Stimulated activated naive CD8-positive, alpha-beta T cell treated with anti-CD3 and anti-CD28 coated beads, Interleukin-15, Interleukin-2, amounts not matched to agents 100 ng/mL and 50 ng/mL, for 24 hours (primary cell): ENCODE measurements at regions not wholly inside any gene's neighbourhood (a gene's known extent, or its start where the extent isn't known, plus 50 kb on each side); places are given as distances from the start of the nearest gene placed in this dataset.

Source experiments
- H3K27ac Mint-ChIP-seq: one replicate; pipeline ENCODE4 v1.8.0; 2021; ENCODE audit warnings: mild to moderate bottlenecking, mixed read lengths
- H3K27me3 Mint-ChIP-seq: one replicate; pipeline ENCODE4 v1.8.0; 2021; ENCODE audit warnings: mixed read lengths
- H3K36me3 Mint-ChIP-seq: one replicate; pipeline ENCODE4 v1.8.0; 2021; ENCODE audit warnings: low read depth, mixed read lengths
- H3K4me1 Mint-ChIP-seq: one replicate; pipeline ENCODE4 v1.8.0; 2021; ENCODE audit warnings: low read depth, mixed read lengths
- H3K4me3 Mint-ChIP-seq: one replicate; pipeline ENCODE4 v1.8.0; 2021; ENCODE audit warnings: mild to moderate bottlenecking, mixed read lengths
- H3K9me3 Mint-ChIP-seq: one replicate; pipeline ENCODE4 v1.8.0; 2021; ENCODE audit warnings: mixed read lengths

DNA sequence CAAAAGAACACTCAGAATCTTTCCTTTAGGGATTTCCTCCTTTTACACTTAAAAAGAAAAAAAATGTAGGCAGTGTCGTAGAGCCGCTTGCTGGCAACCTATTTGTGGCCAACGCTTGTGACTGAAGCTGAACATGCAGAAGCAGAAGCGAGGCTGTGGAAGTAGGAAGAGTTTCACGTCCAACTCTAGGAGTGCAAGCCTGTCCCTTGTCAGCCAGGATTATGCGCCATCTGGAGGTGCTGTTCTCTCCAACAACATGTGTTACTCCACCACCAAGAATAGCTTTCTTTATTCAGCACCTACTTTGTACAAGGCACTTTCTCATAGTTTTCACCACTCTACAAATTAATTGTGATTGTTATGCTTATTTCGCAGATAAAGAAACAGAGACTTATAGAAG lies 223.2 kb upstream of the LMCD1 start:
- Mint-ChIP-seq H3K27ac (no peak overlapping the region), H3K4me1 (no peaks in the 10 kb centered on the region), H3K9me3 (no peaks in the 10 kb centered on the region), H3K36me3 (no peaks in the 10 kb centered on the region), H3K27me3 (no peaks in the 10 kb centered on the region), H3K4me3 (no peak overlapping the region)

DNA sequence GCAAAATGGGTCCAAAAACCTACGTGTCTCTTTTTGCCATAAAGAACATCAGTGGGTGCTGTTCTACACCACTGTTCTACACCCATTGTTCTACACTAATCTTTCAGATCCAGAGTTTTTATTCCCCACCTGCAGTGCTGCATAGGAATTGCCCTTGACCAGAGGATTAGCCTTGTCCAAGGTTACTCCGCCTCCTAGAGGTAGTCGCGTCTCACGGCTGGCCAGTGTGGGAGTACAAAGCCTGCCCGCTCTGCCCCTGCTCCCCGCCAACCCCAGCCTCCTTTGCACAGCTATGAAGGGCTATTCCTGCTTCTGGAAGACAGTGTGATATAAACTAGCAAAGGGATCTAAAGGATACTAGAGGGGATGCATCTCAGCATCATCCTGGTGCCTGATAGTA lies 222.1 kb upstream of the LMCD1 start:
- no peak overlapping the region for H3K27ac Mint-ChIP-seq
- no peaks in the 10 kb centered on the region for H3K27me3 Mint-ChIP-seq
- H3K9me3 Mint-ChIP-seq: no peaks in the 10 kb centered on the region
- H3K4me1 Mint-ChIP-seq: no peaks in the 10 kb centered on the region
- no peaks in the 10 kb centered on the region for H3K36me3 Mint-ChIP-seq
- no peak overlapping the region for H3K4me3 Mint-ChIP-seq

DNA sequence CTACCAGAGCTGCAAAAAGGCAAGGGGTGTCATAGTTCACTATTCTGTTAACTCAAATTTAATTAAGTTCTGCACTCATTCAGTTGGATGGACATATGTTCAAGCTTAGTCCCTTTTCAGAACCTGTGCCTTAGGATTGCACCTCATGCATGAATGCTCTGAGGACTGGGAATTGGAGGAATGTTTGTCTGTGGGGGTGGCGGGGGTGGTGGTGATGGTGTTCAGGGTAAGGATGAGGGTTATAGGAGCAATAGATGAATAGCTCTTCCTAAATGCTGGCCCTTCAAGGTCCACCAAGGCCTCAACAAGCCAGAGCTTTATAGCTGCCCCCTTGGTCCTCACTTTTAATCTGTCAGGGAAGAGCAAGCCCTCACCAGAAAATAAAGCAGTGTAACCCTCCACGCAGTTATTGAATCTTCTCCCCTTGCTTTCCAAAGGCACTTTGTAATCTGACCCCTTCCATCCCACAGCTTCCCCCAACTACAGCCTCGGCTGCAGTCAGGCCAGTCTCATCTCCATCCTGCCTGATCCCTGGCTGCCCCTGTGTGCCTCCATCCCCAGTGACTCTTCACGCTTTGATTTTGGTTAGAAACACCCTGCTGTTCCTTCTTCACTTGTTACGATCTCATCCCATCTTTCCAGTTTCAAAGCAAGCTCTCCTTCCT lies 221.6 kb upstream of the LMCD1 start:
- no peak overlapping the region for H3K27ac Mint-ChIP-seq

DNA sequence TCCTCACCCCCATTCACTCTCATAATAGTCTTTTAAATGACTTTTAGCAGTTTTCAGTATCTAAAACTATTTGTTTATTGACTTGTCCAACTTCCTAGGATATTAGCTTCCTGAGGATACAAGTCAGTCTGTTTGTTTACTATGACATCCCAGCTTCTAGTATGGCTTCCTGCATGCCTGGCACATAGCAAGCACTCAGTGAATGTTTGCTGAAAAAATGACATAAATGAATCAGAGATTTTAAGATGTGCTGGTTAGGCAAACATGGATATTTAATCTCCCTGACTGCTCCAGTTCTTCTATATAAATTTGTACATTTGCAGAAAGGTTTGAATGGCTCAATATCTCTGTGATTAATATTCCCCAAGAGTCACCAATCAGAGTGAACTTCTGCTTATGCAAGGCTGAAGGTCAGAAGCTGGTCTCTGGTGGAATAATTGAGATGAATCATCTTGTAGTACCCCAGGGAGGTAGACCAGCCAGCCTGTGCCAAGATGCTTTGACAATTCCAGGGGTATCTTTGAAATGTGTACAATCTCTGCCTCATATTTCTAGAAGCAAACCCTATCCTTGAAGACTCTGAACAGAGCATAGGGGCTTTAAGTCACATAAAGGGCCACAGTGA lies 219.0 kb upstream of the LMCD1 start:
- no peaks in the 10 kb centered on the region for H3K9me3 Mint-ChIP-seq
- no peaks in the 10 kb centered on the region for H3K4me1 Mint-ChIP-seq
- H3K36me3 Mint-ChIP-seq: no peaks in the 10 kb centered on the region
- H3K27me3 Mint-ChIP-seq: no peaks in the 10 kb centered on the region
- H3K27ac Mint-ChIP-seq: no peak overlapping the region
- H3K4me3 Mint-ChIP-seq: no peak overlapping the region

More for the DNA sequence above, 221.6 kb upstream of the LMCD1 start:
- Mint-ChIP-seq H3K4me1 (no peaks in the 10 kb centered on the region), H3K9me3 (no peaks in the 10 kb centered on the region), H3K36me3 (no peaks in the 10 kb centered on the region), H3K27me3 (no peaks in the 10 kb centered on the region), H3K4me3 (no peak overlapping the region)

DNA sequence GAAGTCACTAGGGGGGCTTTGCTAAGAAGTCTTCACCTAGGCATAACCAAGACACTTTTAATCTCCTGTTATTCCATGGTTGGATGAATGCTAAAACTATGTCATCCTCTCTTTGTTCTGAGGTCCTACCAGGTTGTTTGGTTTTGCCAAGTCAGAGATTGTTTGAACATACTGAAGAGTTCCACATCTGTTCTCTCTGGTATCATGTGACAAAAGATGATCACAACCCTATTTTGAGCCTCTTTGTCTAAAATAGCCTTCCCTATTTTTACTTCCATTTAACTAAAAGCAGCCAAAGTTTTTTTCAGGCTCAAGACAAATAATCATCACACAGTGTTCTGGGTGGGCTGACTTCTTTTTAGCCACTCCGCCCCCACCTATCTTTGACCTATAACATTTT lies 218.4 kb upstream of the LMCD1 start:
- no peaks in the 10 kb centered on the region for H3K4me1 Mint-ChIP-seq
- no peaks in the 10 kb centered on the region for H3K36me3 Mint-ChIP-seq
- H3K27me3 Mint-ChIP-seq: no peaks in the 10 kb centered on the region
- no peak overlapping the region for H3K27ac Mint-ChIP-seq
- no peak overlapping the region for H3K4me3 Mint-ChIP-seq
- H3K9me3 Mint-ChIP-seq: no peaks in the 10 kb centered on the region

DNA sequence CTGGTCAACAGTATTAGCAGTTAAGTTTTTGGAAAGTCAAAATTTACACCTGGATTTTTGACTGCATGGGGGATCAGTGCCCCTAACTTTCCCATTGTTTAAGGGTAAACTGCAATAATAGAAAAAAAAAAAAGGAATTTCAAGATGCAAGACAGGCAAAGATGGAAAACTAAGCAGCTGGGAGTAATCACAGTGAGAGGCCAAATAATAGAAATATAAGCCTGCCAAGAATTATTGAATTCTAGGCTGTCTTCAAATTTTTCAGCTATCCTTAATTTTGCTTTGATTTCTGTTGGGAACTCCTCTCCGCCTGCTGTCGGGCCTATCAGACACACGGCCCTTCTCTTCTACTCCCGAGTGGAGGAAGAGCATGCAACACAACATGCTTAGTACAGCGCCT lies 215.5 kb upstream of the LMCD1 start:
- no peaks in the 10 kb centered on the region for H3K4me1 Mint-ChIP-seq
- no peaks in the 10 kb centered on the region for H3K36me3 Mint-ChIP-seq
- H3K27me3 Mint-ChIP-seq: no peaks in the 10 kb centered on the region
- H3K4me3 Mint-ChIP-seq: no peak overlapping the region
- no peaks in the 10 kb centered on the region for H3K9me3 Mint-ChIP-seq
- H3K27ac Mint-ChIP-seq: no peak overlapping the region

DNA sequence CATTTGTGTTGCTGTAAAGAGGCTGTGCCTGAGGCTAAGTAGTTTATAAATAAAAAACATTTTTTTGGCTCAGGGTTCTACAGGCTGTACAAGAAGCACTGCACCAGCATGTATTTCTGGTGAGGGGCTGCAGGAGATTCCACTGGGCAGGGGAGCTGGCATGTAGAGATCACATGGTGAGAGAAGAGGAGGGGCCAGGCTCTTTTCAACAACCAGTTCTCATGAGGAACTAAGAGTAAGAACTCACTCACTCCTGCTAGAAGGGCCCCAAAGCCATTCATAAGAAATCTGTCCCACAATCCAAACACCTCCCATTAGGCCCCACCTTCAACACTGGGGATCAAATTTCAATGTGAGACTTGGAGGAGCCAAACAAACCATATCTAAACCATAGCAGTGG lies 214.9 kb upstream of the LMCD1 start:
- no peak overlapping the region for H3K4me3 Mint-ChIP-seq
- no peak overlapping the region for H3K27ac Mint-ChIP-seq
- H3K36me3 Mint-ChIP-seq: no peaks in the 10 kb centered on the region
- no peaks in the 10 kb centered on the region for H3K27me3 Mint-ChIP-seq
- H3K4me1 Mint-ChIP-seq: no peaks in the 10 kb centered on the region
- H3K9me3 Mint-ChIP-seq: no peaks in the 10 kb centered on the region

DNA sequence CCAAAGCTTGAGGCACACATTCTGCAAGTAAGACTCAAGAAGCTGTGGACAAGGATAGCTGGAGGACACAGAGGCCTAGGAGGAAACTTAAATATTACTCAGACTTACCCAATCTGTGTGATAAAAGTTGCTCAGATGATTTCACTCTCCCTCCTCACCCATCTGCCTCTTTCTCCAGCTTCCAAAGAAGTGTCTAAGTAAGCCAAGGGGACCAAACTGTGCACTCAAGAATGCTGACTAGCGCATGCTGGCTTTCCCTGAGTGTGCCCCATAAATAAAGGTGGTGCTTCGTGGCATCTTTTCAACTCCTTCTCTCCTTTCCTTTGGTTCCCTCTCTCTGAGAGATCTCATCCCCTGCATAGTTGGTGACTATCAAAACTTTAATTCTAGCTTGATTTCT lies 211.0 kb upstream of the LMCD1 start:
- no peaks in the 10 kb centered on the region for H3K27me3 Mint-ChIP-seq
- H3K27ac Mint-ChIP-seq: no peak overlapping the region
- H3K9me3 Mint-ChIP-seq: no peaks in the 10 kb centered on the region
- H3K36me3 Mint-ChIP-seq: no peaks in the 10 kb centered on the region
- no peaks in the 10 kb centered on the region for H3K4me1 Mint-ChIP-seq
- H3K4me3 Mint-ChIP-seq: no peak overlapping the region

DNA sequence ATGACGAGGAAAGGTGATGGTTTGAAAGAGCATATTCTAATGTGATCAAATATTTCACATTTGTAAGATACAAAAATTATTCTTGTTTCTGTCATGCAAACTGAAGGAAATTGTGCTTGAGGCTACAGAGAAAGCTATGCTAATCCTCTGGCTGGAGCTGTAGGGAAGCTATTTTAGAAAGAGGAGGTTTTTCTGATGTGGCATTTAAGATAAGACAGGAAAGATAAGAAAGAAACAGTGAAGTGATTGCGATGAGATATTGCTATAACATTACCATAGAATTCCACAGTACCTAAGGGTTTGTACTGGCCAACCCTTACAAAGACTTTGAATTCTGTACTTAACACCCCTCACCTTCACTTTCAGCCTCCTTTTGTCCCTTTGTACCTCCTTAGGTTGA lies 205.2 kb upstream of the LMCD1 start:
- no peaks in the 10 kb centered on the region for H3K4me1 Mint-ChIP-seq
- H3K36me3 Mint-ChIP-seq: no peaks in the 10 kb centered on the region
- no peaks in the 10 kb centered on the region for H3K9me3 Mint-ChIP-seq
- no peak overlapping the region for H3K27ac Mint-ChIP-seq
- no peak overlapping the region for H3K4me3 Mint-ChIP-seq
- no peaks in the 10 kb centered on the region for H3K27me3 Mint-ChIP-seq

DNA sequence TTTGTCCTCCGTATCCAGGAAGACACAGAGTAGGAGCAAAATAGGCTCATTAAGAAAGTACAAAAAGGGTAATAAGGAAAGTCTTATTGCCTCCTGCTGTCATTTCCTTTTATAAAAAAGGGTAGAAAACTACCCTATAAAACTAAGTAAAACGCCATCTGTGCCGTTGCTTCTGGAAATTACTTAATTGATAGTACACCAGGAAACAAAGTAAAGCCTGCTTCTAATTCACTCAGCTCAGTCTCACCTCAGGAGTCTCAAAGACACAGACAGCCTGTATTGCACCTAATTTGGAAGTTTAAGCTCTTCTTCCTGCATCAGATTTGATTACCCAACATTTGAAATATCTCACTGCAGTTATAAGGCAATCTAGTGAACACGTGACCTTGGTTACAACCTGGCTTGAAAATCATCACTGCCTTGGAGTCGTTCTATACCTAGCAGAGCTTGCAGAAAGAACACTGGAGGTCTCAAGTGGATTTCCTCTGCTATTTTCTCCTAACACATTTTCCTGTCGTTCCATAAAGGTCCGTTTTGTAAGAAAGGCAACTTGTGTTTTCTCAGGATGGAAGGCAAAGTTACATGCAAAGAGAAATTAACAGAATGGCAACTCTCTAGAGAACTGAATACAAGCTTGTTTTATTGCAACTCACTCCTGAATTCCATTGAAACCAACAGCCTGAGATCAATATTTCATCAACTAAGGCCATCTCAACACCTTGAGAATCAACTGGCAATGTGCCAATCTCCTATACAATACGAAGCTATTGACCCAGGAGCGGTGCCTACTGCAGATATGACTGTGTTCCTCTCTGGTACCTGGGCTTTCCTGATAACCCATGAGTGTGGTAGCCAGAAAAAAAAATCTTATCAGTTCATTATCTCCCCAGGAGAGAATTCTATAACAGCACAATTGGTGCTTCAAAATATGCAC lies 203.3 kb upstream of the LMCD1 start:
- H3K9me3 Mint-ChIP-seq: no peaks in the 10 kb centered on the region
- no peaks in the 10 kb centered on the region for H3K36me3 Mint-ChIP-seq
- H3K27me3 Mint-ChIP-seq: no peaks in the 10 kb centered on the region
- H3K4me1 Mint-ChIP-seq: no peaks in the 10 kb centered on the region
- H3K4me3 Mint-ChIP-seq: no peak overlapping the region
- H3K27ac Mint-ChIP-seq: no peak overlapping the region

DNA sequence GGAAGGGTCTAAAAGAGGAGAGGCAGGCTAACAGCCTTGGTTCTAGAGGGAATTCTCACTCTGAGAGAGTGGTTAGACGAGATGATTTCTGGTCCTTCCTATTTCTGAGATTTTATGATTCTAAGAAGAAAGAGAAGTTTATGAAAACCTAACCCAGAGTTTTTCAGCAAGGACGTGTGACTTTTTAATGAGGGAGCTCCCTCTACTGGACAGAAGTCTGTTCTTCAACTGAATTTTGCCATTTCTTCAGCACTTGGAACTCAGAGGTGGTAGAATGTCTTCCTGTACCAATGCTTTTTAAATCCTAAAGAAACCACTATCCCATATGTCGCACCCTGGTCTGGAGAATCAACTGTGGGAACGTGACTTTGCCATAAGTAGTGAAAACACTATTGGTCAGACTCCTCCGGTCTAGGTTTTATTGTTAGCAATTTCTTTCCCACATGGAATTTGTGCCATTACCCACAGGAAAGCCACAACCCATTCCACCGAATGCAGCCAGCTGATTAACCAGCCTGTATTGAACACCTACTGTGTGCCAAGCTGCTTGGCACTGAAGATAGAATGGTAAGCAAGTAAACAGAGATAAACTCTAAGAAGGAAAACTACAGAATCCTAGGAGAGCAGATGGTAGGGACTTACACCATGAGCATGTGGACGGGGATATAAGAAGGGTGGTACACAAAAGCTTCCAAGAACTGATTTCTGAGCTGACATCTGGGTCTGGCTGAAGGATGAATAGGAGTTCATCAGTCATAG lies 199.5 kb upstream of the LMCD1 start:
- Mint-ChIP-seq H3K4me1 (no peaks in the 10 kb centered on the region), H3K9me3 (no peaks in the 10 kb centered on the region), H3K36me3 (no peaks in the 10 kb centered on the region), H3K27ac (no peak overlapping the region), H3K4me3 (no peak overlapping the region), H3K27me3 (no peaks in the 10 kb centered on the region)

DNA sequence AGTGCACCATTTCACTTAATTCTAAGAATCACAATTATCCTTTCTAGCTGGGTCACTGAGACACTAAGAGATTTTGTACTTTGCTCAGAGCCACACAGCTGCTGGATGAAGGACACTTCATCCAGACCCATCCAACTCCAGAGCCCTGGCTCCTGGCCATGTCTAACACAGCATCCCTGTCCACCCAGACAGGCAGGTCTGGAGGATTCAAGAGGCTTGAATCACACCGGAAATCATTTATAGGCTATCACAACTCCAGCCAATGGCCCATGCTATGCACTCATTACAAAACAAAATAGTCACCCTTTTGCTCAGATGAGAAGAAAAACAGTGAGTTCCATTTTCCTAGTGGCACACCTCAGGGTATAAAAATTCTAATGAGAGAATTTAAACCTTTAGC lies 198.2 kb upstream of the LMCD1 start:
- Mint-ChIP-seq H3K27me3 (no peaks in the 10 kb centered on the region), H3K36me3 (no peaks in the 10 kb centered on the region), H3K9me3 (no peaks in the 10 kb centered on the region), H3K27ac (no peak overlapping the region), H3K4me1 (no peaks in the 10 kb centered on the region), H3K4me3 (no peak overlapping the region)

DNA sequence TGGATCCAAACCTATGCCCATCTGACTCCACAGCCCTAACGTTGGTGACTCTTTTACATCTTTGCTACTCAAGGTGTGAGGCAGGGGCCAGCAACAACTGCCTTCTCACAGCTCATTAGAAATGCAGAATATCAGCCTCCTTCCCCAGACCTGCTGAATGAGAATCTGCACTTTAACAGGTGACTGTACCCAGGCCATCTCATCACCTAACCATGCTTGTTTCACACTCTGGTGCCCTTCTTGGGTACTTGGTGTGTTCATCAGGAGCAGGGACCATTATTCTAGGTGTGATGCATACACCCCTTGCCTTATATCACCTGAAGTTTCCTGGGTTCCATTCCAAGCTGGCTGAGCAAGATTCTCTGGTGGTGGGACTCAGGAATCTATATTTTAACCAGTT lies 196.3 kb upstream of the LMCD1 start:
- Mint-ChIP-seq H3K27me3 (no peaks in the 10 kb centered on the region), H3K4me3 (no peak overlapping the region), H3K9me3 (no peaks in the 10 kb centered on the region), H3K36me3 (no peaks in the 10 kb centered on the region), H3K27ac (no peak overlapping the region), H3K4me1 (no peaks in the 10 kb centered on the region)

DNA sequence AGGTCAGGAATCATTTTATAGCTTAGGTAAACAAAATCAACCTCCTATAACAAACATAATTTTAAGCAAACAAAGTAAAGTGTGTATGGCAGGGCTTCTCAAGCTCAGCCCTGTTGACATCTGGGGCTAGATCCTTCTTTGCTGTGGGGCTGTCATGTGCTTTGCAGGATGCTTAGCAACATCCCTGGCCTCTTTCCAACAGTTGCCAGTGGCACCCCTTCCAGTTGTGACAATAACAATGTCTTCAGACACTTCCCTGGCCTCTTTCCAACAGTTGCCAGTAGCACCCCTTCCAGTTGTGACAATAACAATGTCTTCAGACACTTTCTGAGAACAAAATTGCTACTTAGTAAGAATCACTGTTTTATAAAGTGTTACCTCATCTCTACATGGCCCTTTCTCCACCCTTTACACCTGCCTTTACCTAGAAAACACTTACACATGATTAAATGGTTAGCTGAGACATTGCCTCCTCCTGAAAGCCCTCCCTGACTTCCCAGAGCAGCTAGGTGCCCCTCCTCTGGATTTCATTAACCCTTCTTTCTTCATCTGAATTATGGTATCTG lies 194.0 kb upstream of the LMCD1 start:
- Mint-ChIP-seq H3K9me3 (no peaks in the 10 kb centered on the region), H3K4me3 (no peak overlapping the region), H3K36me3 (no peaks in the 10 kb centered on the region), H3K27me3 (peaks cover under 1% of the 10 kb centered on the region), H3K27ac (no peak overlapping the region), H3K4me1 (no peaks in the 10 kb centered on the region)
